SK-N-SH (cell line): ENCODE measurements at regions not wholly inside any gene's neighbourhood (a gene's known extent, or its start where the extent isn't known, plus 50 kb on each side); places are given as distances from the start of the nearest gene placed in this dataset.

Experiments
- EZH2phosphoT487 ChIP-seq: fragments of 200-600 bp; sonication (generic); IDR thresholded peaks from 2 replicates; pipeline ENCODE4 v1.6.1; 2017; ENCODE audit warnings: low read depth, mixed run types, mild to moderate bottlenecking, antibody characterized with exemption, moderate library complexity, borderline replicate concordance
- FOXJ3 ChIP-seq: sonication (generic); formaldehyde crosslinking; IDR thresholded peaks from 2 replicates; pipeline ENCODE4 v1.5.1; 2020; ENCODE audit warnings: mild to moderate bottlenecking, missing genetic modification reagents
- GABPA ChIP-seq: IDR thresholded peaks from 2 replicates; pipeline ENCODE4 v1.4.0; 2012; ENCODE audit warnings: low read depth, mild to moderate bottlenecking
- POLR2AphosphoS5 ChIP-seq: IDR thresholded peaks from 2 replicates; pipeline ENCODE4 v1.6.1; 2012; ENCODE audit warnings: low read depth, low read length
- RCOR1 ChIP-seq: fragments of 150-350 bp; IDR thresholded peaks from 2 replicates; pipeline ENCODE4 v1.6.1; 2017; ENCODE audit warnings: antibody characterized with exemption, low read length
- YY1 ChIP-seq: IDR thresholded peaks from 2 replicates; pipeline ENCODE4 v1.4.0; 2012; ENCODE audit warnings: low read depth, mild to moderate bottlenecking
- TF ChIP-seq, protein P1 (sequence below): fragments of 200-600 bp; sonication (generic); IDR thresholded peaks from 2 replicates; pipeline ENCODE4 v1.6.1; 2017; ENCODE audit warnings: antibody characterized with exemption, mild to moderate bottlenecking, moderate library complexity
- TF ChIP-seq, protein P2 (sequence below): IDR thresholded peaks from 2 replicates; pipeline ENCODE4; 2012
- TF ChIP-seq, protein P3 (sequence below): fragments of 150-350 bp; IDR thresholded peaks from 2 replicates; pipeline ENCODE4 v1.6.1; 2017; ENCODE audit warnings: antibody characterized with exemption, low read length, low read depth, borderline replicate concordance

DNA sequence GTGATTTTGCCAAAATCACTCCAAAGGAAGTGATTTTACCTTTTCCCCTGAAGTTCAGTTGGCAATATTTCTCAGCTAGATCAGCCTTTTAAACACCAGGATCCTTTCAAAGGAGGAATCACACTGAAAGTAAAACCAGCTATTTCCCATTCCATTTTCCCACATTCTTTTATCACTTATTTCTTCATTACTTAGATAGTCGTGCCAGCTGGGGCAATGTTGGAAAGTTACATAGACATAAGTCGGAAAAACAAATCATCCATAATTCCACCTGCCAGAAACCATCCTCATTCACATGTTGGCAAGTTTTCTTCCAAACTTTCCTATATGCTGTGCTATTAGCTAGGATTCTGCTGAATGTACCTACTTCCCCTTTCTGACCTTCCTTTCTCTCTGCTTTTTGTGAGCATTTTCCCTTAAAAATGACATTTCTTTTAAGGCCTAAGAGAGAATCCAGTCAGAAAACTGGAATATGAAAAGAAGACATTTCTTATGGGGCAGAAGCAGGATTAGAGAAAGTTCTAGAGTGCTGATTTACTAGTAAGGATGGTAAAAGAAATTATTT is 170.0 kb upstream of the STK17B start:
- TF ChIP-seq, protein P1, sequence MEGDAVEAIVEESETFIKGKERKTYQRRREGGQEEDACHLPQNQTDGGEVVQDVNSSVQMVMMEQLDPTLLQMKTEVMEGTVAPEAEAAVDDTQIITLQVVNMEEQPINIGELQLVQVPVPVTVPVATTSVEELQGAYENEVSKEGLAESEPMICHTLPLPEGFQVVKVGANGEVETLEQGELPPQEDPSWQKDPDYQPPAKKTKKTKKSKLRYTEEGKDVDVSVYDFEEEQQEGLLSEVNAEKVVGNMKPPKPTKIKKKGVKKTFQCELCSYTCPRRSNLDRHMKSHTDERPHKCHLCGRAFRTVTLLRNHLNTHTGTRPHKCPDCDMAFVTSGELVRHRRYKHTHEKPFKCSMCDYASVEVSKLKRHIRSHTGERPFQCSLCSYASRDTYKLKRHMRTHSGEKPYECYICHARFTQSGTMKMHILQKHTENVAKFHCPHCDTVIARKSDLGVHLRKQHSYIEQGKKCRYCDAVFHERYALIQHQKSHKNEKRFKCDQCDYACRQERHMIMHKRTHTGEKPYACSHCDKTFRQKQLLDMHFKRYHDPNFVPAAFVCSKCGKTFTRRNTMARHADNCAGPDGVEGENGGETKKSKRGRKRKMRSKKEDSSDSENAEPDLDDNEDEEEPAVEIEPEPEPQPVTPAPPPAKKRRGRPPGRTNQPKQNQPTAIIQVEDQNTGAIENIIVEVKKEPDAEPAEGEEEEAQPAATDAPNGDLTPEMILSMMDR, result no peak
- TF ChIP-seq YY1 (no peak), EZH2phosphoT487 (no peak), FOXJ3 (CRISPR knock-in tag) (no peak), GABPA (no peak), RCOR1 (no peak), POLR2AphosphoS5 (no peak)
- TF ChIP-seq, protein P2, sequence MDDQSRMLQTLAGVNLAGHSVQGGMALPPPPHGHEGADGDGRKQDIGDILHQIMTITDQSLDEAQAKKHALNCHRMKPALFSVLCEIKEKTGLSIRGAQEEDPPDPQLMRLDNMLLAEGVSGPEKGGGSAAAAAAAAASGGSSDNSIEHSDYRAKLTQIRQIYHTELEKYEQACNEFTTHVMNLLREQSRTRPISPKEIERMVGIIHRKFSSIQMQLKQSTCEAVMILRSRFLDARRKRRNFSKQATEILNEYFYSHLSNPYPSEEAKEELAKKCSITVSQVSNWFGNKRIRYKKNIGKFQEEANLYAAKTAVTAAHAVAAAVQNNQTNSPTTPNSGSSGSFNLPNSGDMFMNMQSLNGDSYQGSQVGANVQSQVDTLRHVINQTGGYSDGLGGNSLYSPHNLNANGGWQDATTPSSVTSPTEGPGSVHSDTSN, result no peak
- TF ChIP-seq, protein P3, sequence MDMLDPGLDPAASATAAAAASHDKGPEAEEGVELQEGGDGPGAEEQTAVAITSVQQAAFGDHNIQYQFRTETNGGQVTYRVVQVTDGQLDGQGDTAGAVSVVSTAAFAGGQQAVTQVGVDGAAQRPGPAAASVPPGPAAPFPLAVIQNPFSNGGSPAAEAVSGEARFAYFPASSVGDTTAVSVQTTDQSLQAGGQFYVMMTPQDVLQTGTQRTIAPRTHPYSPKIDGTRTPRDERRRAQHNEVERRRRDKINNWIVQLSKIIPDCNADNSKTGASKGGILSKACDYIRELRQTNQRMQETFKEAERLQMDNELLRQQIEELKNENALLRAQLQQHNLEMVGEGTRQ, result no peak
